ENCODE measurements at regions not wholly inside any gene's neighbourhood (a gene's known extent, or its start where the extent isn't known, plus 50 kb on each side); places are given as distances from the start of the nearest gene placed in this dataset.

DNA sequence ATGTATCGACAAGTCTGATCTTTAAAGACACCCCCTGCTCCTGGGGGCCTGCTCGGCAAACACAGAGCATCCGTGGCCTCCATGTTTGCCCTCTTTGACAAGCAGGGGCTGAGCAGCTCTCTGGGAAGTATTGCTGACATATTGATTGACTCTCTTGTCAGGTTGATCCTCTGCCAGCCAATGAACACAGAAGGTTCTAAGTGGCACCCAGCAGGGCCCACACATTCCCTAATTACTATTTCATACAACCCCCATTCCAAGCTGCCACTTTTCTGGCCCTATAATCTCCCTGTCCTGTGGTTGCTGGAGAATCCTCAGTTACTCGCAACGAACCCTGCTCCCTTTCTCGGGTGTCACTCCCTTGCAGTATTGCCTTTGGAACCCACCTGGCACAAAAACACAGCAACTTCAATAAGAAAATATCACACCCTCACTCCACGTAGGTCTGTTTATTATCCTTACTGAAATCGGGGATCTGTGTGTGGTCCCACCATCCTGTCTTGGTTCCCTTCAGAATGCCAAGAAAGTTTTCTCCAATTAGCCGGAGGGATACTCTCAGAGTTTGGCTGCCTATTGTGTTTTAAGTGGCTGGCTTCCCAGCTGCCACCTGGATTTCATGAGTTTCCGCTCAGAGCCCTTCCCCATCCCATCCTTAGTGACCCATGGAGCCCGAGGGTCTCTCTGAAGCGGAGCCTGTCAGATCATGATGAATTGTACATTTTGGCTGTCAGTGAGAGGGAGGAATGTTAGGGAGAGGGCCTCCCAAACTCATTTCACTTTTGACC lies 249.0 kb upstream of the WWC1 start:
- Mint-ChIP-seq H3K27ac (no peak overlapping the region), H3K36me3 (no peaks in the 10 kb centered on the region), H3K27me3 (peaks cover 0 to 19% (median 2%) of the 10 kb centered on the region in 5 donors), H3K4me3 (no peak overlapping the region), H3K9me3 (peaks cover 0 to 4% (median 0%) of the 10 kb centered on the region in 11 donors), H3K4me1 (peaks cover 0 to 2% (median 0%) of the 10 kb centered on the region in 7 donors)
- POLR2A ChIA-PET: no interaction called here
- DNase-seq (no peak), ATAC-seq (no peak)
- Histone ChIP-seq H3K36me3 (ENCODE audit: control insufficient read depth in 2 of 3, insufficient read depth in 3 of 3, low read length in 3 of 3) (no peaks in the 10 kb centered on the region), H3K4me1 (ENCODE audit: control insufficient read depth in 2 of 2, insufficient read depth in 2 of 2, low read length in 2 of 2) (no peaks in the 10 kb centered on the region), H3K27me3 (ENCODE audit: control insufficient read depth in 2 of 2, insufficient read depth in 2 of 2, low read length in 2 of 2) (no peaks in the 10 kb centered on the region), H3K4me3 (ENCODE audit: low read length) (no peak overlapping the region), H3K9me3 (ENCODE audit: control insufficient read depth in 2 of 3, low read length in 3 of 3) (no peaks in the 10 kb centered on the region), H3K27ac (ENCODE audit: low read depth, low read length) (no peak overlapping the region)
- CTCF ChIA-PET: no interaction called here
- intact Hi-C loops (cut with micrococcal nuclease): loop anchor here in 1 of 2 donors (10.0 kb wide), 1 partner anchor 318 kb away; no protein-coding TSS in a partner anchor

DNA sequence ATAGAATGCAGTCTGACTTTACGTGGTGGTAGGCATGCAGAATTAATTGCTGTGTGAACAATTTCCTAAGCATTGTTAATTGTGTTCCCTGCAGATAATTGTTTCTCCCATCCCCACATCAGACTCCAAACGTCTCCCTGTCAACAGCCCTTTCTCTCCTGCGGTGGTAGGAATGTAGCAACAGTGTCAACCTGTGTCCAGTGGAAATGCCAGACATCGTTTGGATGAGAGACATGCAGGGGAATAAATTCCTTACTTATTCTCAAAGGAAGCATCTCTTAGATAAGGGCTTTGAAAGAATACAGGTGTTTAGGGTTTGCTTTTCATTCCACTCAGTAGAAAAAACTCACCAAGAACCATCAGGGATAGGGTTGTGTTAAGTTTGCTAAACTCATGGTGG lies 245.3 kb upstream of the WWC1 start:
- H3K36me3 Mint-ChIP-seq: no peaks in the 10 kb centered on the region
- H3K27me3 ChIP-seq (ENCODE audit: control insufficient read depth in 2 of 2, insufficient read depth in 2 of 2, low read length in 2 of 2): no peaks in the 10 kb centered on the region
- H3K4me1 ChIP-seq (ENCODE audit: control insufficient read depth in 2 of 2, insufficient read depth in 2 of 2, low read length in 2 of 2): no peaks in the 10 kb centered on the region
- ChIA-PET CTCF (no interaction called here), POLR2A (no interaction called here)
- no peak for ATAC-seq
- intact Hi-C loops (cut with micrococcal nuclease): loop anchor here in 1 of 2 donors (10.0 kb wide), 1 partner anchor 321 kb away; no protein-coding TSS in a partner anchor
- H3K9me3 ChIP-seq (ENCODE audit: control insufficient read depth in 2 of 3, low read length in 3 of 3): no peaks in the 10 kb centered on the region
- no peaks in the 10 kb centered on the region for H3K4me1 Mint-ChIP-seq
- peaks cover 0 to 14% (median 0%) of the 10 kb centered on the region in 5 donors for H3K27me3 Mint-ChIP-seq
- no peak overlapping the region for H3K27ac Mint-ChIP-seq
- H3K9me3 Mint-ChIP-seq: peaks cover 0 to 4% (median 0%) of the 10 kb centered on the region in 11 donors
- H3K36me3 ChIP-seq (ENCODE audit: control insufficient read depth in 2 of 3, insufficient read depth in 3 of 3, low read length in 3 of 3): no peaks in the 10 kb centered on the region
- no peak overlapping the region for H3K4me3 ChIP-seq (ENCODE audit: low read length)
- no peak for DNase-seq
- no peak overlapping the region for H3K4me3 Mint-ChIP-seq
- H3K27ac ChIP-seq (ENCODE audit: low read depth, low read length): no peak overlapping the region

DNA sequence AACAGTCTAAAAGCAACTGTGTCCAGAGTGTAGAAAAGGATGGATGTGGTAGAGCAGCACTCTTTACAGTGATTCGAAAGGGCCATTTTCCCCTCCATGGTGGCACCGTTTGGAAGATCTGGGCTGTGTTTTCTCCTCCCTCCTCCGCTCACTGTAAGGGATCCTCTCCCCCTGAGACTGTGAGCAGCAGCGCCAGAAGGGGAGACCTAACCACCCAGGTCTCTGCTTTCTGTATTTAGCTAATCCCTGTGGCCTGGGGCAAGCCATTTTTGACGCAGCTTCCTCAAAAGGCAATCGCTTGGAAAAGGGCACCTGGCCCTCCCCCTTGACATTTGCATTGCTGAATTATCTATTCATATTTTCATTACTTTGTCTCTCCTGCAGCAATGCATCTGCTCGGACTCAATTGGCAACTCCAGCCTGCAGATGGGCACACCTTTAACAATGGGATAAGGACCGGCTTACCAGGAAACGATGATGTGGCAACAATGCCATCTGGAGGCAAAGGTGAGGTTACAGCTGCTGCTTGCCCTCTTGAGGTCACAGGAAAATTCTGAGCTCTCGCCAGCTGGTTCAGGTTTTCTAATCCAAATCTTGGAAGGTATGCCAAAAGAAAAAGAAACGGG lies 244.3 kb upstream of the WWC1 start:
- DNase-seq (no peak), ATAC-seq (no peak)
- Histone ChIP-seq H3K27ac (ENCODE audit: low read depth, low read length) (no peak overlapping the region), H3K36me3 (ENCODE audit: control insufficient read depth in 2 of 3, insufficient read depth in 3 of 3, low read length in 3 of 3) (no peaks in the 10 kb centered on the region), H3K4me1 (ENCODE audit: control insufficient read depth in 2 of 2, insufficient read depth in 2 of 2, low read length in 2 of 2) (no peaks in the 10 kb centered on the region), H3K27me3 (ENCODE audit: control insufficient read depth in 2 of 2, insufficient read depth in 2 of 2, low read length in 2 of 2) (no peaks in the 10 kb centered on the region), H3K9me3 (ENCODE audit: control insufficient read depth in 2 of 3, low read length in 3 of 3) (no peaks in the 10 kb centered on the region), H3K4me3 (ENCODE audit: low read length) (no peak overlapping the region)
- Mint-ChIP-seq H3K36me3 (no peaks in the 10 kb centered on the region), H3K4me3 (no peak overlapping the region), H3K4me1 (no peaks in the 10 kb centered on the region), H3K9me3 (peaks cover 0 to 2% (median 0%) of the 10 kb centered on the region in 11 donors), H3K27ac (no peak overlapping the region), H3K27me3 (peaks cover 0 to 11% (median 0%) of the 10 kb centered on the region in 5 donors)
- ChIA-PET POLR2A (no interaction called here), CTCF (no interaction called here)
- intact Hi-C loops (cut with micrococcal nuclease): loop anchor here in 1 of 2 donors (10.0 kb wide), 1 partner anchor 322 kb away; no protein-coding TSS in a partner anchor

DNA sequence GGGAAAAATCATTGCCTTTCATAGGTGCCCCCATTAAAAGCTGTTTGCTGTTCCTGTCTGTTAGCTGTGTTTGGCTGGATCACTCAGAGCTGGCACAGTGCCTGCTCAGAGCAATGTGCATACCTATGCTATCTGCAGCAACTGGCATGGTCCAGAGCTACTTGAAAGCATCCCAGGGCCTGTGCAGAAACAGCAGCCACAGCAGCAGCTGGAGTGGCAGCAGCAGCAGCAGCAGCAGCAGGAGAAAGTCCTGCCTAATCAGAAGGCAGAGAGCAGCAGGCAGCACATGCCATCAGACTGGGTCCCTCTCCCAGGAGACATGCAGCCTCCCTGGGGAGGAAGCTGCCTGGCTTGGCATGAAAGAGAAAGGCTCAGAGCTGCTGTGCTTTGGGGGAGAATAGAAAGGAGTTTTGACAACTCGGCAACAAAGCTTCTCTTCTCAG lies 243.8 kb upstream of the WWC1 start:
- H3K36me3 ChIP-seq (ENCODE audit: control insufficient read depth in 2 of 3, insufficient read depth in 3 of 3, low read length in 3 of 3): no peaks in the 10 kb centered on the region
- no peaks in the 10 kb centered on the region for H3K4me1 Mint-ChIP-seq
- intact Hi-C loops (cut with micrococcal nuclease): loop anchor here in 1 of 2 donors (10.0 kb wide), 1 partner anchor 323 kb away; no protein-coding TSS in a partner anchor

DNA sequence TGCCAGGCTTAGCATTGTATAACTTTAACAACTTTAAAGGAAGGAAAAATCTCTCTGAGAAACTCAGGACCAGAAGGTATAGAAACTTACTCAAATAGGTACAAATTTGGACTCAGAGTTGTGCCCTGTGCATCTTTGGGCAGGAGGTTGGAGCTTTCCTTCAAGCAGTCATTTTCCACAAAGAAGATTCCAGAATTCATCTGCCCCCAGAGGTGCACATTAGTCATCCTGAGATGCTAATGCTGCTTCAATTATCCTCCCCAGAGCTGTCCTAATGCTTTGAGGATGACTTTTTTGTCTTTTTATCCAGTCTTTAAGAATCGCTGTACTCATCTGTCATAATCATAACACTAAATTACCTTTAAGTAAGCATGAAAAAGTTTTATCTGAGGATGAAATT lies 243.0 kb upstream of the WWC1 start:
- Mint-ChIP-seq H3K27me3 (peaks cover 0 to 9% (median 0%) of the 10 kb centered on the region in 5 donors), H3K4me3 (no peak overlapping the region), H3K36me3 (no peaks in the 10 kb centered on the region), H3K4me1 (no peaks in the 10 kb centered on the region), H3K9me3 (peaks cover 0 to 2% (median 0%) of the 10 kb centered on the region in 11 donors), H3K27ac (no peak overlapping the region)
- ATAC-seq (no peak), DNase-seq (no peak)
- POLR2A ChIA-PET: no interaction called here
- H3K36me3 ChIP-seq (ENCODE audit: control insufficient read depth in 2 of 3, insufficient read depth in 3 of 3, low read length in 3 of 3): no peaks in the 10 kb centered on the region
- H3K9me3 ChIP-seq (ENCODE audit: control insufficient read depth in 2 of 3, low read length in 3 of 3): no peaks in the 10 kb centered on the region
- no peaks in the 10 kb centered on the region for H3K27me3 ChIP-seq (ENCODE audit: control insufficient read depth in 2 of 2, insufficient read depth in 2 of 2, low read length in 2 of 2)
- intact Hi-C loops (cut with micrococcal nuclease): loop anchor here in 1 of 2 donors (10.0 kb wide), 1 partner anchor 324 kb away; no protein-coding TSS in a partner anchor
- H3K27ac ChIP-seq (ENCODE audit: low read depth, low read length): no peak overlapping the region
- no peaks in the 10 kb centered on the region for H3K4me1 ChIP-seq (ENCODE audit: control insufficient read depth in 2 of 2, insufficient read depth in 2 of 2, low read length in 2 of 2)
- no peak overlapping the region for H3K4me3 ChIP-seq (ENCODE audit: low read length)
- CTCF ChIA-PET: no interaction called here

More for the DNA sequence above, 243.8 kb upstream of the WWC1 start:
- POLR2A ChIA-PET: no interaction called here
- Mint-ChIP-seq H3K27me3 (peaks cover 0 to 9% (median 0%) of the 10 kb centered on the region in 5 donors), H3K9me3 (peaks cover 0 to 2% (median 0%) of the 10 kb centered on the region in 11 donors), H3K4me3 (no peak overlapping the region), H3K36me3 (no peaks in the 10 kb centered on the region), H3K27ac (no peak overlapping the region)
- Histone ChIP-seq H3K4me1 (ENCODE audit: control insufficient read depth in 2 of 2, insufficient read depth in 2 of 2, low read length in 2 of 2) (no peaks in the 10 kb centered on the region), H3K27ac (ENCODE audit: low read depth, low read length) (no peak overlapping the region), H3K9me3 (ENCODE audit: control insufficient read depth in 2 of 3, low read length in 3 of 3) (no peaks in the 10 kb centered on the region), H3K27me3 (ENCODE audit: control insufficient read depth in 2 of 2, insufficient read depth in 2 of 2, low read length in 2 of 2) (no peaks in the 10 kb centered on the region), H3K4me3 (ENCODE audit: low read length) (no peak overlapping the region)
- DNase-seq (no peak), ATAC-seq (no peak)
- CTCF ChIA-PET: no interaction called here

DNA sequence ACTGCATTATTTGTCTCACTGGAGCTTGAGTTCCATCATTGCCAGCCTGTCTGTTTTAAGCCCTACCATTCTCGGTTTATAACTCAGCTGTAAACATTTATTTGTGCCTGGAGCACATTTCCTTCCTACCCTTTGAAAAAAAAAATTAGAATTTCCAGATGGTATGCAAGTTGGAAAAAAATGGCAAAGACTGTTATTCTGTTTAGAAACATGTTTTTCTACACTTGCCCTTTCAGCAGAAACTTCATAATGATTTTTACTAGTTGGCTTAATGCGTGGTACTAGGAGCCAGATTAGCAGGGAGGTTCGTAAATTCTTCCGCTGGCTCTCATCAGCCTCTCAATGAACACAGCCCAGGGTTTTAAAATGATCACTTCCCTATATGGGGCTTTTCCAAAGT lies 238.8 kb upstream of the WWC1 start:
- ChIA-PET POLR2A (no interaction called here), CTCF (no interaction called here)
- intact Hi-C loops (cut with micrococcal nuclease): no loop called here
- no peak for DNase-seq
- Mint-ChIP-seq H3K4me1 (no peaks in the 10 kb centered on the region), H3K4me3 (no peak overlapping the region), H3K27ac (no peak overlapping the region), H3K36me3 (no peaks in the 10 kb centered on the region), H3K27me3 (peaks cover 0 to 5% (median 0%) of the 10 kb centered on the region in 5 donors), H3K9me3 (peaks cover 0 to 4% (median 0%) of the 10 kb centered on the region in 11 donors)
- Histone ChIP-seq H3K9me3 (ENCODE audit: control insufficient read depth in 2 of 3, low read length in 3 of 3) (no peaks in the 10 kb centered on the region), H3K4me1 (ENCODE audit: control insufficient read depth in 2 of 2, insufficient read depth in 2 of 2, low read length in 2 of 2) (no peaks in the 10 kb centered on the region), H3K4me3 (ENCODE audit: low read length) (no peak overlapping the region), H3K27ac (ENCODE audit: low read depth, low read length) (no peak overlapping the region), H3K27me3 (ENCODE audit: control insufficient read depth in 2 of 2, insufficient read depth in 2 of 2, low read length in 2 of 2) (no peaks in the 10 kb centered on the region), H3K36me3 (ENCODE audit: control insufficient read depth in 2 of 3, insufficient read depth in 3 of 3, low read length in 3 of 3) (no peaks in the 10 kb centered on the region)
- no peak for ATAC-seq

Data from naive thymus-derived CD4-positive, alpha-beta T cell (primary cell).